ENCODE measurements at regions not wholly inside any gene's neighbourhood (a gene's known extent, or its start where the extent isn't known, plus 50 kb on each side); places are given as distances from the start of the nearest gene placed in this dataset.

- no peak for DNase-seq
These were observed 127.9 kb upstream of the STT3B start for GRCh38 chr3:31404871-31405270.

- DNase-seq: no peak
These were observed 127.2 kb upstream of the STT3B start for GRCh38 chr3:31405515-31405914.

- no peak for DNase-seq
These were observed 125.8 kb upstream of the STT3B start for GRCh38 chr3:31406896-31407295.

- no peak for DNase-seq
These were observed 125.1 kb upstream of the STT3B start for GRCh38 chr3:31407665-31408064.

GRCh38 chr3:31408720-31409119 is 124.0 kb upstream of the STT3B start:
- DNase-seq: no peak

GRCh38 chr3:31409389-31409788 is 123.3 kb upstream of the STT3B start:
- DNase-seq: no peak

- no peak for DNase-seq
These were observed 122.9 kb upstream of the STT3B start for GRCh38 chr3:31409866-31410265.

- DNase-seq: no peak
These were observed 122.3 kb upstream of the STT3B start for GRCh38 chr3:31410411-31410810.

GRCh38 chr3:31412832-31413231 is 119.9 kb upstream of the STT3B start:
- DNase-seq: no peak

GRCh38 chr3:31413515-31413914 is 119.2 kb upstream of the STT3B start:
- DNase-seq: no peak

- no peak for DNase-seq
These were observed 115.7 kb upstream of the STT3B start for GRCh38 chr3:31416980-31417379.

- DNase-seq: no peak
These were observed 115.2 kb upstream of the STT3B start for GRCh38 chr3:31417486-31417885.

- no peak for DNase-seq
These were observed 112.4 kb upstream of the STT3B start for GRCh38 chr3:31420311-31420710.

GRCh38 chr3:31421314-31422048 is 111.2 kb upstream of the STT3B start:
- DNase-seq: no peak

- no peak for DNase-seq
These were observed 110.5 kb upstream of the STT3B start for GRCh38 chr3:31422237-31422636.

GRCh38 chr3:31423482-31423881 is 109.2 kb upstream of the STT3B start:
- DNase-seq: no peak

- no peak for DNase-seq
These were observed 107.3 kb upstream of the STT3B start for GRCh38 chr3:31425401-31425800.

- no peak for DNase-seq
These were observed 105.1 kb upstream of the STT3B start for GRCh38 chr3:31427623-31428022.

- no peak for DNase-seq
These were observed 101.4 kb upstream of the STT3B start for GRCh38 chr3:31431321-31431720.

- no peak for DNase-seq
These were observed 99.6 kb upstream of the STT3B start for GRCh38 chr3:31432897-31433678.

GRCh38 chr3:31433679-31433992 is 99.1 kb upstream of the STT3B start:
- DNase-seq: no peak

GRCh38 chr3:31434819-31435218 is 97.9 kb upstream of the STT3B start:
- no peak for DNase-seq

- DNase-seq: no peak
These were observed 95.9 kb upstream of the STT3B start for GRCh38 chr3:31436830-31437229.

- no peak for DNase-seq
These were observed 94.0 kb upstream of the STT3B start for GRCh38 chr3:31438742-31439141.
